ENCODE measurements at regions not wholly inside any gene's neighbourhood (a gene's known extent, or its start where the extent isn't known, plus 50 kb on each side); places are given as distances from the start of the nearest gene placed in this dataset.

DNA sequence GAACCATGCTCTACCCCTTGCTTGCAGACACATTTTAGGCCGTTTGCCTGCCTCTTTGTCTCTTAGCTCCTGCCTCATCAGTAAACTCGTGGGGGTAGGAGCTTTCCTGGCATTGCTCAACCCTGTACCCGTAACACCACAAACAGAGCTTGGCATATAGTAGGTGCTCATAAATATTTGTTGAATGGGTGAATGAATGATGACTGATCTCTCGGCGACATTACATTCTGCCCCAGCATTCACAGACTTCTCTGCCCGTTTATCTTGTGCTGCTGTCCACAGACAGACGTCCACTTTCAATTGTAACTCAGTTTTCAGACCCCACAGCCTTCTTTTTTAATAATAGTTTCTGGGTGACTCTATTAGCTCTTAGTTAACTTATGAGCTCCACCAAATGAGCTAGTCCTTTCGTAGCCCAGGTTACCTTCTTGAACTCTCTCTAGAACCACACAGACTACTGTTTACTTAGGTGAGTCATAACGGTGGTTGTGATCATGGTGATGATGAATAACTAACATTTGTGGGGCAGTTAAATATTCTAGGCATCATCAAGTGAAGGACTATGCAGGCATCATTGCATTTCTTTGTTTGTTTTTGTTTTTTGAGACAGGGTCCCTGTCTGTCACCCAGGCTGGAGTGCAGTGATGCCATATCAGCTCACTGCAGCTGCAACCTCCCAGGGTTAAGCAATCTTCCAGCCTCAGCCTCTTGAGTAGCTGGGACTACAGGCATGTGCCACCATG is 188.4 kb downstream of the ADAMTS15 start:
- no peak overlapping the region for H3K4me3 Mint-ChIP-seq
- peaks cover 64% of the 10 kb centered on the region for H3K4me1 Mint-ChIP-seq
- TF ChIP-seq, protein P1, sequence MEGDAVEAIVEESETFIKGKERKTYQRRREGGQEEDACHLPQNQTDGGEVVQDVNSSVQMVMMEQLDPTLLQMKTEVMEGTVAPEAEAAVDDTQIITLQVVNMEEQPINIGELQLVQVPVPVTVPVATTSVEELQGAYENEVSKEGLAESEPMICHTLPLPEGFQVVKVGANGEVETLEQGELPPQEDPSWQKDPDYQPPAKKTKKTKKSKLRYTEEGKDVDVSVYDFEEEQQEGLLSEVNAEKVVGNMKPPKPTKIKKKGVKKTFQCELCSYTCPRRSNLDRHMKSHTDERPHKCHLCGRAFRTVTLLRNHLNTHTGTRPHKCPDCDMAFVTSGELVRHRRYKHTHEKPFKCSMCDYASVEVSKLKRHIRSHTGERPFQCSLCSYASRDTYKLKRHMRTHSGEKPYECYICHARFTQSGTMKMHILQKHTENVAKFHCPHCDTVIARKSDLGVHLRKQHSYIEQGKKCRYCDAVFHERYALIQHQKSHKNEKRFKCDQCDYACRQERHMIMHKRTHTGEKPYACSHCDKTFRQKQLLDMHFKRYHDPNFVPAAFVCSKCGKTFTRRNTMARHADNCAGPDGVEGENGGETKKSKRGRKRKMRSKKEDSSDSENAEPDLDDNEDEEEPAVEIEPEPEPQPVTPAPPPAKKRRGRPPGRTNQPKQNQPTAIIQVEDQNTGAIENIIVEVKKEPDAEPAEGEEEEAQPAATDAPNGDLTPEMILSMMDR (IDR thresholded peaks at IDR 0.05; ENCODE audit: unreplicated experiment in 3 of 3): no peak
- no peaks in the 10 kb centered on the region for H3K27me3 Mint-ChIP-seq (ENCODE audit: low read depth)
- H3K27ac Mint-ChIP-seq: peak overlapping the region; percentile 51 to 89 (median 74)
- no peaks in the 10 kb centered on the region for H3K36me3 Mint-ChIP-seq (ENCODE audit: low read depth)
- H3K9me3 Mint-ChIP-seq: peaks cover 2% of the 10 kb centered on the region

DNA sequence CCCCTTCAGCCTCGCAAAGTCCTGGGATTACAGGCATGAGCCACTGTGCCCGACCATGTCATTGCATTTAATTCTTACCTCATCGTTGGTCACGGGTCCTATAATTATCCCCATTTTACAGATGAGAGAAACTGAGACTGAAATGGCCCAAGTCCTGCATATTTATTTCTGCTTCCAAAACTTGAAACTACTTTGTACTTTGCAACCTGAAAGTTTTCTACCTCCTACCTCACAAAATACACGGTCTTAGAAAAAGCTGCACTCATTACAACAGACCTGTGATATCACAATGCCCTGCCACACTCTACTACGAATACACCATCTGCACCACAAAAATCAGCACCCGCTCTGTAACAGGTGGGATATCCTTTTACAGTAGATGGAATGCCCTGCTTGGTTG is 189.1 kb downstream of the ADAMTS15 start:
- peak overlapping the region in 2 of 3 experiments; percentile 25 to 41 for H3K4me3 Mint-ChIP-seq
- peaks cover 70% of the 10 kb centered on the region for H3K4me1 Mint-ChIP-seq
- H3K9me3 Mint-ChIP-seq: no peaks in the 10 kb centered on the region
- H3K27me3 Mint-ChIP-seq (ENCODE audit: low read depth): no peaks in the 10 kb centered on the region
- TF ChIP-seq, protein P1 (IDR thresholded peaks at IDR 0.05; ENCODE audit: unreplicated experiment in 3 of 3): no peak
- H3K36me3 Mint-ChIP-seq (ENCODE audit: low read depth): no peaks in the 10 kb centered on the region
- peak overlapping the region; percentile 79 to 93 (median 89) for H3K27ac Mint-ChIP-seq

DNA sequence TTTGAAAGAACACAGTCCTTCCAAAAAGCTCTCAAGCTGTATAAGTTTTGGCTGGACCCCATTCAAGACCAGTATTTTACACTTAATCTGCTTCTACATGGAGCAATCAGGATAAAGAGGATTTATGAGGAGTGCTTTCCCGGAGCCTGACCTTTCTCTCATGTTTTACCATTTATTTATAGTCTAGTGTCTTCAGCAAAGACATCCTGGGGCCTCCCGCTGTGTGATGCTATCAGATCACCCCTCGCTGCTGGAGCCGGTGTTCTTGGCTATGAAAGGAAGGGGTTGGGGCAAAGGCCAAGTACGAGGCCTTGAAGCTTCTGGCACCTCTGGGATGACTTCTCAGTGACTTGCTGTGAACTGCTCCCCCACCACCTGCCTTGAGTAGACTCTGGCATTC is 189.6 kb downstream of the ADAMTS15 start:
- peak overlapping the region; percentile 83 to 93 (median 89) for H3K27ac Mint-ChIP-seq
- H3K4me1 Mint-ChIP-seq: peaks cover 70% of the 10 kb centered on the region
- H3K9me3 Mint-ChIP-seq: no peaks in the 10 kb centered on the region
- no peaks in the 10 kb centered on the region for H3K27me3 Mint-ChIP-seq (ENCODE audit: low read depth)
- TF ChIP-seq, protein P1 (IDR thresholded peaks at IDR 0.05; ENCODE audit: unreplicated experiment in 3 of 3): no peak
- H3K4me3 Mint-ChIP-seq: peak overlapping the region in 2 of 3 experiments; percentile 25 to 41
- H3K36me3 Mint-ChIP-seq (ENCODE audit: low read depth): no peaks in the 10 kb centered on the region

DNA sequence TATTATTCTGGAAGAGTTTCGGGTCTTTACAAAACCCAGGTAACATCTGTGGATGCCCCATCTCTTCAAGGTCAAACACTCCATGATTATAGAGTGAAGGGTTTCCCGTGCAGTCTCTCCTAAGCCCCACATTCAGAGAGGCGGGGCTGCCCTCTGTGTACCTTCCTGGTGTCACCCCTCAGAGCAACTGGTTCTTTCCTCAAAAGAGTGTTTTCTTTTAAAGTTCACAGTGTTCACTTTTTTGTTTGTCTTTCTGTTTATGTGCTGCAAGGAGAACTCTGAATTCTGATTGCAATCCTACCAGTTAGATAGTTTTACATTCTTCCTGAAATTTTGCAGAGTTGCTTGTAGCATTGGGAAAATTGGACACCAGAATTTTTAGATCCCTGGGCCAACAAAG is 190.2 kb downstream of the ADAMTS15 start:
- TF ChIP-seq, protein P1 (IDR thresholded peaks at IDR 0.05; ENCODE audit: unreplicated experiment in 3 of 3): no peak
- Mint-ChIP-seq H3K27me3 (ENCODE audit: low read depth) (no peaks in the 10 kb centered on the region), H3K9me3 (no peaks in the 10 kb centered on the region), H3K4me3 (no peak overlapping the region), H3K36me3 (ENCODE audit: low read depth) (no peaks in the 10 kb centered on the region), H3K4me1 (peaks cover 67% of the 10 kb centered on the region), H3K27ac (peak overlapping the region; percentile 83 to 93 (median 89))

DNA sequence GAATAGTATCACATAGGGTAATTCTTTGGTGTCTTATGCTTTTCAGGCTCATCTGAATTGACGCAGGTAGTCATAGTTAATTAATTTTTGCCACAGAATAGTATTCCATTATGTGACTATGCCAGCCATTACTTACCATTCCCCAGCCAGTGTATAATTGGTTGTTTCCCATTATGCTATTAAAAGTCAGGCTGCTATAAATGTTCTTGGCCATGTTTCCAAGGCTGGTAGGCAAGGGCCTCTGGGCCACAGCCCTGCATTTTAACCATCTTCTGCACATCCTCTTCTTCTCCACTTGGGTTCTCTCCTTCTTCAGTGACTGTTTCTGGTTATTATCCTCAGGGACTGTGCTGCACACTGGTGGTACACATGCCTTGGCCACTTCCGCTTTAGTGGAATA is 190.9 kb downstream of the ADAMTS15 start:
- Mint-ChIP-seq H3K4me1 (peaks cover 62% of the 10 kb centered on the region), H3K9me3 (no peaks in the 10 kb centered on the region), H3K27me3 (ENCODE audit: low read depth) (no peaks in the 10 kb centered on the region), H3K36me3 (ENCODE audit: low read depth) (no peaks in the 10 kb centered on the region), H3K4me3 (no peak overlapping the region), H3K27ac (peak overlapping the region; percentile 9 to 89 (median 18))
- TF ChIP-seq, protein P1 (IDR thresholded peaks at IDR 0.05; ENCODE audit: unreplicated experiment in 3 of 3): no peak

DNA sequence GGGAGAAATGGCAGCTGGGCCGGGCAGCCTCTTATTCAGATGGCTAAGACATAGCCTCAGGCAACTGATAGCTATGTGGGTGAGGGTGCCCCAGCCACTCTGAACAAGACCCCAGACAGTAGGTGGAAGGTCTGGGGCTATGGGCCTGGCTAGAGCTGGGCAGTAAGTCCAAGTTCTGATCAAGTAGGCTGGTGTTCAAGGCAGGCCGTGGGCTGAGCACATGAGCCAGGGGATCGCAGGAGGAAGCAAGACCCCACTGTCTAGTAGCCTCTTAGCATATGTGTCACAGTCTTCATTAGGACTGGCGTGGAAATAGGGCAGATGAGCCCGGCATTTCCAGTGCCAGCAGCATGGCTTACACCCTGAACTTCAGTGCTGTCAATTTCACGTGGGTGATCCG is 192.1 kb downstream of the ADAMTS15 start:
- TF ChIP-seq, protein P1 (IDR thresholded peaks at IDR 0.05; ENCODE audit: unreplicated experiment in 3 of 3): no peak
- Mint-ChIP-seq H3K36me3 (ENCODE audit: low read depth) (no peaks in the 10 kb centered on the region), H3K27ac (no peak overlapping the region), H3K4me1 (peaks cover 53% of the 10 kb centered on the region), H3K9me3 (no peaks in the 10 kb centered on the region), H3K4me3 (no peak overlapping the region), H3K27me3 (ENCODE audit: low read depth) (no peaks in the 10 kb centered on the region)
